Sigmoid colon (tissue), 3 donors: ENCODE measurements at regions not wholly inside any gene's neighbourhood (a gene's known extent, or its start where the extent isn't known, plus 50 kb on each side); places are given as distances from the start of the nearest gene placed in this dataset.

Source experiments
- POLR2A ChIP-seq, 2 donors: fragments of 450-650 bp; IDR thresholded peaks; one replicate each; pipeline ENCODE4 v1.6.1; 2016; ENCODE audit warnings: antibody characterized with exemption in 2 of 2, mild to moderate bottlenecking in 2 of 2, moderate library complexity in 2 of 2
- TF ChIP-seq, protein P1 (sequence below), 4 experiments: fragments of 450-650 bp in 3 of 4; fragments of 200-600 bp in 1 of 4; IDR thresholded peaks; one replicate each; pipeline ENCODE4 v1.5.1; 2016 to 2019; ENCODE audit warnings: antibody characterized with exemption in 4 of 4, mild to moderate bottlenecking in 3 of 4, moderate library complexity in 2 of 4

DNA sequence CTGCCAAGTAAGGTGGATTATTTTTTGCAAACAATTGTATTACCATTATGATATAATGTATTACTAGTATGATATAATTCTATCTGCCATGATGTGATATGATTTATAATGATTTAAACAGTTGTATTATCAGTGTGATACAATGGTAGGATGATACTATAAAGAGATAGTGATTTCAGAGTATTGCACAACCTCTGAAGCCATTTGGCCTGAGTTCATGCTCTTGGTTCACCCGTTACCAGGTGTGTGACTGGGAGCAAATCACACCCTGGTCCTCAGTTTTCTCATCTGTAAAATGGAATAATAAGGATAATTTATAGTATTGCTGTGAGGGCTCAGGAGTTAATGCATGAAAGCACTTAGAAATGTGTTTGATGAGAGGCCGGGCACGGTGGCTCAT is 905.0 kb upstream of the RBFOX1 start:
- TF ChIP-seq, protein P1, sequence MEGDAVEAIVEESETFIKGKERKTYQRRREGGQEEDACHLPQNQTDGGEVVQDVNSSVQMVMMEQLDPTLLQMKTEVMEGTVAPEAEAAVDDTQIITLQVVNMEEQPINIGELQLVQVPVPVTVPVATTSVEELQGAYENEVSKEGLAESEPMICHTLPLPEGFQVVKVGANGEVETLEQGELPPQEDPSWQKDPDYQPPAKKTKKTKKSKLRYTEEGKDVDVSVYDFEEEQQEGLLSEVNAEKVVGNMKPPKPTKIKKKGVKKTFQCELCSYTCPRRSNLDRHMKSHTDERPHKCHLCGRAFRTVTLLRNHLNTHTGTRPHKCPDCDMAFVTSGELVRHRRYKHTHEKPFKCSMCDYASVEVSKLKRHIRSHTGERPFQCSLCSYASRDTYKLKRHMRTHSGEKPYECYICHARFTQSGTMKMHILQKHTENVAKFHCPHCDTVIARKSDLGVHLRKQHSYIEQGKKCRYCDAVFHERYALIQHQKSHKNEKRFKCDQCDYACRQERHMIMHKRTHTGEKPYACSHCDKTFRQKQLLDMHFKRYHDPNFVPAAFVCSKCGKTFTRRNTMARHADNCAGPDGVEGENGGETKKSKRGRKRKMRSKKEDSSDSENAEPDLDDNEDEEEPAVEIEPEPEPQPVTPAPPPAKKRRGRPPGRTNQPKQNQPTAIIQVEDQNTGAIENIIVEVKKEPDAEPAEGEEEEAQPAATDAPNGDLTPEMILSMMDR (IDR thresholded peaks at IDR 0.05): no peak
- TF ChIP-seq POLR2A (IDR thresholded peaks at IDR 0.05): no peak
